HG03135 (cell line): ENCODE measurements at regions not wholly inside any gene's neighbourhood (a gene's known extent, or its start where the extent isn't known, plus 50 kb on each side); places are given as distances from the start of the nearest gene placed in this dataset.
"Not testable (repeated sequence)": the region's sequence is repeated elsewhere in the genome, so short reads cannot be mapped to it uniquely, and the experiment has no call there.

Experiments used
- ATAC-seq: cut with Tn5 transposase; IDR thresholded peaks from one replicate; pipeline ENCODE4 v1.9.1; 2021; ENCODE audit warnings: mild to moderate bottlenecking, moderate library complexity; ENCODE audit not compliant: unreplicated experiment

- ATAC-seq = no peak
Measured at GRCh38 chr18:51569561-51569960, 372.1 kb upstream of the MEX3C start.

- ATAC-seq = not testable (repeated sequence)
Measured at GRCh38 chr18:51570071-51570470, 372.6 kb upstream of the MEX3C start.

GRCh38 chr18:51573886-51574285, 376.4 kb upstream of the MEX3C start:
- not testable (repeated sequence) for ATAC-seq

- ATAC-seq = no peak
Measured at GRCh38 chr18:51575171-51575570, 377.7 kb upstream of the MEX3C start.

- no peak for ATAC-seq
Measured at GRCh38 chr18:51578406-51578980, 381.0 kb upstream of the MEX3C start.

GRCh38 chr18:51580580-51580979, 383.1 kb upstream of the MEX3C start:
- ATAC-seq = no peak

- no peak for ATAC-seq
Measured at GRCh38 chr18:51582551-51582950, 385.1 kb upstream of the MEX3C start.

GRCh38 chr18:51588616-51589015, 391.1 kb upstream of the MEX3C start:
- no peak for ATAC-seq

- no peak for ATAC-seq
Measured at GRCh38 chr18:51593931-51594330, 396.4 kb upstream of the MEX3C start.

- ATAC-seq = no peak
Measured at GRCh38 chr18:51603111-51603510, 405.6 kb upstream of the MEX3C start.

- no peak for ATAC-seq
Measured at GRCh38 chr18:51603551-51603950, 406.1 kb upstream of the MEX3C start.

- ATAC-seq = no peak
Measured at GRCh38 chr18:51610481-51610880, 413.0 kb upstream of the MEX3C start.

- ATAC-seq = no peak
Measured at GRCh38 chr18:51611326-51611725, 413.8 kb upstream of the MEX3C start.

- ATAC-seq = no peak
Measured at GRCh38 chr18:51614033-51614432, 416.6 kb upstream of the MEX3C start.

GRCh38 chr18:51614967-51615571, 417.6 kb upstream of the MEX3C start:
- no peak for ATAC-seq

GRCh38 chr18:51617167-51617566, 419.7 kb upstream of the MEX3C start:
- ATAC-seq = no peak

- ATAC-seq = no peak
Measured at GRCh38 chr18:51617572-51618260, 420.2 kb upstream of the MEX3C start.

- no peak for ATAC-seq
Measured at GRCh38 chr18:51619283-51619682, 421.8 kb upstream of the MEX3C start.

GRCh38 chr18:51621113-51621863, 423.8 kb upstream of the MEX3C start:
- peak; percentile 55 for ATAC-seq

GRCh38 chr18:51621864-51622160, 424.3 kb upstream of the MEX3C start:
- no peak for ATAC-seq

- no peak for ATAC-seq
Measured at GRCh38 chr18:51622702-51623101, 425.2 kb upstream of the MEX3C start.

- ATAC-seq = no peak
Measured at GRCh38 chr18:51623653-51624052, 426.2 kb upstream of the MEX3C start.
